Duodenal mucosa (tissue), 2 donors: ENCODE measurements at regions not wholly inside any gene's neighbourhood (a gene's known extent, or its start where the extent isn't known, plus 50 kb on each side); places are given as distances from the start of the nearest gene placed in this dataset.

Experiments
- H3K27ac ChIP-seq: one replicate; pipeline ENCODE4 v1.7.0; 2013; ENCODE audit warnings: low read depth, low read length
- H3K27me3 ChIP-seq, 2 donors: one replicate each; pipeline ENCODE4 v1.7.0; 2013; ENCODE audit warnings: low read length in 2 of 2, control low read depth in 1 of 2; ENCODE audit not compliant: insufficient read depth in 2 of 2, control insufficient read depth in 1 of 2
- H3K36me3 ChIP-seq, 2 donors: one replicate each; pipeline ENCODE4 v1.7.0; 2013; ENCODE audit warnings: low read length in 2 of 2, control low read depth in 1 of 2; ENCODE audit not compliant: insufficient read depth in 2 of 2, control insufficient read depth in 1 of 2
- H3K4me1 ChIP-seq, 2 donors: one replicate each; pipeline ENCODE4 v1.7.0; 2013; ENCODE audit warnings: low read length in 2 of 2, control low read depth in 1 of 2; ENCODE audit not compliant: insufficient read depth in 2 of 2, control insufficient read depth in 1 of 2
- H3K4me3 ChIP-seq, 2 donors: one replicate each; pipeline ENCODE4 v1.7.0; 2013; ENCODE audit warnings: low read length in 2 of 2, low read depth in 1 of 2
- H3K9ac ChIP-seq, 2 donors: one replicate each; pipeline ENCODE4 v1.7.0; 2013; ENCODE audit warnings: low read length in 2 of 2, low read depth in 1 of 2
- H3K9me3 ChIP-seq, 2 donors: one replicate each; pipeline ENCODE4 v1.7.0; 2013; ENCODE audit warnings: low read length in 2 of 2, control low read depth in 1 of 2; ENCODE audit not compliant: control insufficient read depth in 1 of 2

DNA sequence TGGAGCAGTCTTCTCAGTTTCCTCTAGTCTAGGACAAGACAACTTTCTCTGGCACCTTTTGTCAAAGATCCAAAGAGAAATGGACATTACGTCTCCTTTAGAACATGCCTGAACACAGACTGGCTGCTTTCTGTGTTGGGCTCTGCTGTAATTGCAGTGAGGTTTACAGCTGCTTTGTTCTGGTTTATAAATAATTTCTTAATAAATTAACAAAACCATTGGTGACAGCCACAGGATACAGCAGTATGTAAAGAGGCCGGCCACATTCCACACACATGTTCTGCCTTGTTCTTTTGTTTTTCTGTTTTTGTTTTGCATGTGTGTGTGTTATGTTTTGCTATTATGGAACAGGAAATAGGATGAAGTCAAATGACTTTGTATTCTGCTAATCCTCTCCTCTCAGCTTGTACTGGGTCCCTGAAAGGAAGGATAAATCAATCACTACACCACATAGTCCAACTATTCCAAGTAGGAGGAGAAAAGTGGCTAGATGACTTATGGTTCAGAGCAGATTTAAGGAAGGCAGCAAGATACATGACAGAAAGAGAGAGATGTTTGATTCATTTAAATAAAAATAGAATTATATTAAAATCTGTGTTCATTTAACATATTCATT, 161.5 kb upstream of the ESRRG start:
- peaks cover 21 to 22% of the 10 kb centered on the region in 2 donors for H3K4me1 ChIP-seq
- no peaks in the 10 kb centered on the region for H3K9me3 ChIP-seq
- H3K27me3 ChIP-seq: no peaks in the 10 kb centered on the region
- no peak overlapping the region for H3K9ac ChIP-seq
- H3K4me3 ChIP-seq: no peak overlapping the region
- no peaks in the 10 kb centered on the region for H3K36me3 ChIP-seq
- H3K27ac ChIP-seq: no peak overlapping the region

DNA sequence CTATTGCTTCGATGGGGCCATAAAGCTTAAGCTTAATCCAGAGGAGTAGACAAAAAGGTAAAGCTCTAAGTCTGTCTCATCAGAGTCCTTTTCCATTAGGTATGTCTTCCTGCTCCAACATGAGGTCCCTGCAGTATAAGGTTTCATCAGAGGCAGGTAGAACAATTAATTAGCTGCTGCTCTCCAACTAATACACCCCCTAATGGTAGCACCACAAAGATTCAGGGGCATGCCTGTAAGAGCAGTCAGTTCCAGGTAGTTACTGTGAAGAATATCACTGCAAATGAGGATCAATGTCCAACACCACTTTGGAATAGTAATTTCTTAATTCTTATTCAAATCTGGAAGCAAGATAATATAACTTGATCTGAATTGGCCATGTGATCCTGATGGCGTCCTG, 160.3 kb upstream of the ESRRG start:
- H3K4me1 ChIP-seq: peaks cover 14 to 15% of the 10 kb centered on the region in 2 donors
- no peaks in the 10 kb centered on the region for H3K36me3 ChIP-seq
- H3K9ac ChIP-seq: no peak overlapping the region
- no peak overlapping the region for H3K27ac ChIP-seq
- no peak overlapping the region for H3K4me3 ChIP-seq
- H3K27me3 ChIP-seq: no peaks in the 10 kb centered on the region
- H3K9me3 ChIP-seq: no peaks in the 10 kb centered on the region

DNA sequence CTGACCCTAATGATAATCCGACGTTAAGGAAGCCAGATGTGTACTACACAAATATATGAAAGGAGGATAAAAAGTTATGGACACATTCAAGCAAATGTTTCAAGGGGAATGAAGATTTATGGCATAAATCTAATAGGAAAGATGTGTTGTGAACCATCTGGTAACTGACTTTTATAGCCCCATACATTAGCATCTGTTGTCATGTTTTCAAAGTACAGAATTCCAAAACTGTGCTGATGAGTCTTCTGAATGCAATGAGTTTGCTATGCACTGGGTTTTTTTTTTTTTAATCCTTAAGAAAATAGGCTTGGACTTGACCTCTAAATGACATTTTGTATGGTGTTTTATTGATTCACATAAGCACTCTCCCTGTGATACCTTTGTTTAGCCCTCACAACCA, 158.5 kb upstream of the ESRRG start:
- Histone ChIP-seq H3K27ac (no peak overlapping the region), H3K4me3 (no peak overlapping the region), H3K27me3 (no peaks in the 10 kb centered on the region), H3K9me3 (no peaks in the 10 kb centered on the region), H3K9ac (no peak overlapping the region), H3K4me1 (peaks cover 8 to 15% of the 10 kb centered on the region in 2 donors), H3K36me3 (no peaks in the 10 kb centered on the region)

- no peaks in the 10 kb centered on the region for H3K27me3 ChIP-seq
- H3K9me3 ChIP-seq: no peaks in the 10 kb centered on the region
- H3K4me3 ChIP-seq: no peak overlapping the region
- H3K36me3 ChIP-seq: no peaks in the 10 kb centered on the region
- H3K9ac ChIP-seq: no peak overlapping the region
- H3K4me1 ChIP-seq: no peaks in the 10 kb centered on the region
- H3K27ac ChIP-seq: no peak overlapping the region
These were observed 143.5 kb upstream of the ESRRG start for GRCh38 chr1:216866714-216867113.

DNA sequence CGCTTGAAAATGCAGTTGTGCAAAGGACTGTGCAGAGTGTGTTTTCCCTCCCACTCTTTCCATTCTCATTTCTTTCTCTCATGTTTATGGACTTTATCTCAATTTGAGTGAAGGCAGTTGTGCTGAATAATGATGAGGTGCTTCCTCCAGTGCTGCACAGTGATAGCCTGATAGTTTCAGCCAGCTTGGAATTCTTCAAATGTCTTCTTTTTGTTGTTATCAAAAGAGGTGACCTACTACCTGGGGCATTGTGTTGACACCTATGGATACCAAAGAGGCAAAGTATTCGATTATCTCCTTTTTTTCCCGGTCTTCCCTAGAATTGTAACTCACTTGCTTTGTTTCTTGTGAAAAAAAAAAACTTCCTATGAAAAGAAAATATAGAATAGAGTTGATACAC, 132.6 kb upstream of the ESRRG start:
- H3K4me3 ChIP-seq: no peak overlapping the region
- no peaks in the 10 kb centered on the region for H3K36me3 ChIP-seq
- H3K9ac ChIP-seq: no peak overlapping the region
- H3K4me1 ChIP-seq: peaks cover 0 to 4% of the 10 kb centered on the region in 2 donors
- H3K27ac ChIP-seq: no peak overlapping the region
- H3K9me3 ChIP-seq: no peaks in the 10 kb centered on the region
- no peaks in the 10 kb centered on the region for H3K27me3 ChIP-seq

GRCh38 chr1:216854836-216855484, 131.7 kb upstream of the ESRRG start:
- Histone ChIP-seq H3K27me3 (no peaks in the 10 kb centered on the region), H3K36me3 (no peaks in the 10 kb centered on the region), H3K9me3 (no peaks in the 10 kb centered on the region), H3K4me1 (peaks cover 0 to 4% of the 10 kb centered on the region in 2 donors), H3K4me3 (no peak overlapping the region), H3K27ac (no peak overlapping the region), H3K9ac (no peak overlapping the region)

GRCh38 chr1:216851073-216851472, 127.8 kb upstream of the ESRRG start:
- H3K36me3 ChIP-seq: no peaks in the 10 kb centered on the region
- peaks cover 0 to 4% of the 10 kb centered on the region in 2 donors for H3K4me1 ChIP-seq

GRCh38 chr1:216849146-216849545, 125.9 kb upstream of the ESRRG start:
- Histone ChIP-seq H3K9me3 (no peaks in the 10 kb centered on the region), H3K27me3 (no peaks in the 10 kb centered on the region), H3K27ac (no peak overlapping the region), H3K9ac (no peak overlapping the region), H3K4me1 (peaks cover 0 to 4% of the 10 kb centered on the region in 2 donors), H3K36me3 (no peaks in the 10 kb centered on the region), H3K4me3 (no peak overlapping the region)

More at GRCh38 chr1:216851073-216851472, 127.8 kb upstream of the ESRRG start:
- H3K27me3 ChIP-seq: no peaks in the 10 kb centered on the region
- no peak overlapping the region for H3K27ac ChIP-seq
- H3K9ac ChIP-seq: no peak overlapping the region
- H3K9me3 ChIP-seq: no peaks in the 10 kb centered on the region
- H3K4me3 ChIP-seq: no peak overlapping the region

DNA sequence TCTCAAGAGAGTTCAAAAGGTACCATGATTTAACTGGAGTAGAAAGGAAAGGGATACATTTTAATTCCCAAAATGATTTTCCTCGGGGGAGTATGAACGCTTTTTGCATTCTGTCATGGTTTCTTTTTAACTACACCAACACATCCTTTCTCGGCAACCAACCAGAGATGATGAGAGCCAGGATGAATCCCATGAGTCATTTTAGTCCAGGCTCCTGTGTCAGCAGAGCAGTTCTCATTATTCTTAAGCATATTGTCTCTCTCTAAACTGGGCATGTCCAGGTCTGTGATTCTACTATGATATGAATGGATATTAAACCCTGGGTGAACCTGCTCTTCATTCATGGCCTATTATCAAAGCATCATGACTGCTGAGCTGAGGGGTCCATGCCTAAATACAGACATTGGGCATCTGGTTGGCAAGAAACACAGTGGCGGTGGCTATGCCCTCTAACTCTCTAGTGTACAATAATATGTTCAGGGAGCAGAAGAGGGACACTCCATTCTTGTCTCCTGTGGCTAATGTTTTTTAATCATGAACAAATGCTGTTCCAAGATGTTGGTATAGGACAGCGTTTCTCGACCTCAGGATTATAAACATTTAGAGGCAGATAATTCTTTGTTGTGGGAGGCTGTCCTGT, 124.3 kb upstream of the ESRRG start:
- H3K27ac ChIP-seq: no peak overlapping the region

DNA sequence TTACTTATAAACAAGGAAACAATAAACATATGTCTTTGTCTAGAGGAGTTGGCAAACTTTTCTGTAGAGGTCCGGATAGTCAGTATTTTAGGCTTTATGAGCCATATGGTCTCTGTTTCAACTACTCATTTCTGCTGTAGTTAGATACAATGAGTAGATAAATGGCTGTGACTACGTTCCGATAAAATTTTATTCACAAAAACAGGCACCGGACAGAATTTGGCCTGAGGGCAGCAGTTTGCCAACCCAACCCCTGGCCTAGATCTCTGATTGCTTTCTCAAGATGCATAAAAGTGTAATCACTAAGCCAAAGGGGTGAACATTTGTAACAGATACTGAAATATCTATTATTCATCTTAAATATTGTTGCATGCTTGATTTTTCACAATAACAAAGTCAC, 123.1 kb upstream of the ESRRG start:
- Histone ChIP-seq H3K27ac (no peak overlapping the region), H3K36me3 (no peaks in the 10 kb centered on the region), H3K9me3 (no peaks in the 10 kb centered on the region), H3K4me1 (peaks cover 0 to 4% of the 10 kb centered on the region in 2 donors), H3K4me3 (no peak overlapping the region), H3K27me3 (no peaks in the 10 kb centered on the region), H3K9ac (no peak overlapping the region)

More for the DNA sequence above, 124.3 kb upstream of the ESRRG start:
- no peak overlapping the region for H3K4me3 ChIP-seq
- H3K27me3 ChIP-seq: no peaks in the 10 kb centered on the region
- no peaks in the 10 kb centered on the region for H3K36me3 ChIP-seq
- H3K4me1 ChIP-seq: peaks cover 0 to 4% of the 10 kb centered on the region in 2 donors
- H3K9ac ChIP-seq: no peak overlapping the region
- H3K9me3 ChIP-seq: no peaks in the 10 kb centered on the region
